A549 (cell line): ENCODE measurements at regions not wholly inside any gene's neighbourhood (a gene's known extent, or its start where the extent isn't known, plus 50 kb on each side); places are given as distances from the start of the nearest gene placed in this dataset.
A peak's percentile ranks its signal among the peaks of the same experiment; 100 is the strongest.

Source experiments
- ATAC-seq, 2 experiments: fragments of 200-7000 bp in 1 of 2; fragments of >200 bp in 1 of 2; cut with Nextera tagmentation in 1 of 2; cut with Tn5 transposase in 1 of 2; 3 replicates each; pipeline versions ENCODE4 v1.8.0 to v1.9.1; 2018 to 2020; ENCODE audit warnings: mild to moderate bottlenecking in 1 of 2, moderate library complexity in 1 of 2
- CTCF ChIA-PET: fragments of 300-600 bp; sonication (Branson Sonifier 250); formaldehyde crosslinking; extraction: SDS; loops from one replicate; lab custom pipeline; 2021; ENCODE audit warnings: antibody characterized with exemption, inconsistent platforms; lab: Yijun Ruan, JAX
- POLR2A ChIA-PET: fragments of 350-600 bp; formaldehyde crosslinking; extraction: SDS; loops from one replicate; lab custom pipeline; 2021; ENCODE audit warnings: antibody characterized with exemption, inconsistent platforms; lab: Yijun Ruan, JAX
- DNase-seq, 2 experiments: peaks; one replicate each; pipeline versions ENCODE4 v3.0.0 to v3.0.0-alpha.2; 2011 to 2016; ENCODE audit warnings: low read depth in 1 of 2, low spot score in 1 of 2
- FAIRE-seq: peaks from 2 replicates; lab custom pipeline; 2011; peaks lifted over from hg19 to GRCh38; lab: Jason Lieb, UNC
- H3K27ac ChIP-seq, 2 experiments: fragments of >200 bp; sonication (Bioruptor Twin); formaldehyde crosslinking; 3 replicates each; pipeline ENCODE4 v1.5.1; 2016 to 2017
- H3K4me1 ChIP-seq: fragments of >200 bp; sonication (Bioruptor Twin); formaldehyde crosslinking; 3 replicates; pipeline ENCODE4 v1.6.1; 2016
- H3K4me2 ChIP-seq: fragments of >200 bp; sonication (Bioruptor Twin); formaldehyde crosslinking; 3 replicates; pipeline ENCODE4 v1.6.1; 2016
- H3K4me3 ChIP-seq: fragments of >200 bp; sonication (Bioruptor Twin); formaldehyde crosslinking; 3 replicates; pipeline ENCODE4 v1.5.1; 2016
- H3K9me3 ChIP-seq: fragments of >200 bp; sonication (Bioruptor Twin); formaldehyde crosslinking; 3 replicates; pipeline ENCODE4 v1.6.1; 2016
- CHD4 ChIP-seq: fragments of 200-600 bp; sonication (generic); IDR thresholded peaks from 2 replicates; pipeline ENCODE4 v1.6.1; 2016; ENCODE audit warnings: antibody characterized with exemption, mild to moderate bottlenecking, borderline replicate concordance
- EP300 ChIP-seq, 2 experiments: fragments of >200 bp; sonication (Bioruptor Twin); formaldehyde crosslinking; IDR thresholded peaks; 2 replicates in 1 of 2; 3 replicates in 1 of 2; pipeline ENCODE4 v1.6.1; 2016 to 2017
- FOSB ChIP-seq: fragments of 250-450 bp; sonication (Bioruptor Pico); IDR thresholded peaks from 2 replicates; pipeline ENCODE4 v1.5.0; 2020; ENCODE audit warnings: mild to moderate bottlenecking, moderate library complexity
- HOXB5 ChIP-seq: fragments of 250-450 bp; sonication (Bioruptor Pico); IDR thresholded peaks from 2 replicates; pipeline ENCODE4 v1.5.0; 2020; ENCODE audit warnings: mild to moderate bottlenecking, moderate library complexity
- JUN ChIP-seq, 2 experiments: fragments of >200 bp; sonication (Bioruptor Twin); formaldehyde crosslinking; IDR thresholded peaks; 2 replicates in 1 of 2; 3 replicates in 1 of 2; pipeline ENCODE4 v1.6.1; 2016 to 2017
- JUNB ChIP-seq: fragments of >200 bp; sonication (Bioruptor Twin); formaldehyde crosslinking; IDR thresholded peaks from 2 replicates; pipeline ENCODE4 v1.6.1; 2016
- KDM5A ChIP-seq: fragments of 200-600 bp; sonication (generic); IDR thresholded peaks from 2 replicates; pipeline ENCODE4 v1.6.1; 2016; ENCODE audit warnings: antibody characterized with exemption, mild to moderate bottlenecking
- NFE2L2 ChIP-seq: fragments of 150-350 bp; conservative IDR thresholded peaks from 2 replicates; pipeline ENCODE4 v1.6.1; 2014; ENCODE audit warnings: low read length
- NR3C1 ChIP-seq: fragments of >200 bp; sonication (Bioruptor Twin); formaldehyde crosslinking; IDR thresholded peaks from 3 replicates; pipeline ENCODE4 v1.6.1; 2017
- PBX3 ChIP-seq: IDR thresholded peaks from 2 replicates; pipeline ENCODE4 v1.6.1; 2012
- RAD21 ChIP-seq, 2 experiments: fragments of >200 bp in 1 of 2; sonication (Bioruptor Twin) in 1 of 2; formaldehyde crosslinking in 1 of 2; IDR thresholded peaks in 1 of 2; conservative IDR thresholded peaks in 1 of 2; 2 replicates in 1 of 2; 3 replicates in 1 of 2; pipeline ENCODE4 v1.6.1; 2012 to 2018; ENCODE audit warnings: inconsistent platforms in 1 of 2
- RNF2 ChIP-seq: fragments of 200-600 bp; sonication (generic); IDR thresholded peaks from 2 replicates; pipeline ENCODE4 v1.6.1; 2016; ENCODE audit warnings: low read depth, mild to moderate bottlenecking, antibody characterized with exemption, moderate library complexity, borderline replicate concordance
- TFCP2L1 ChIP-seq: fragments of 250-450 bp; sonication (Bioruptor Pico); IDR thresholded peaks from 2 replicates; pipeline ENCODE4 v1.5.0; 2021; ENCODE audit warnings: mild to moderate bottlenecking
- USF2 ChIP-seq: fragments of 450-650 bp; IDR thresholded peaks from 2 replicates; pipeline ENCODE4 v1.6.1; 2014; ENCODE audit warnings: antibody characterized with exemption
- ZC3H11A ChIP-seq: fragments of 450-650 bp; IDR thresholded peaks from 2 replicates; pipeline ENCODE4 v1.6.1; 2014; ENCODE audit warnings: antibody characterized with exemption, mild to moderate bottlenecking
- ZFP36 ChIP-seq: fragments of 450-650 bp; IDR thresholded peaks from 2 replicates; pipeline ENCODE4 v1.6.1; 2014; ENCODE audit warnings: borderline replicate concordance; ENCODE audit not compliant: partially characterized antibody
- WGBS: methylation state at CpG from one replicate; pipeline ENCODE4 v1.1.6; 2017; ENCODE audit errors: missing lambda C conversion rate; 5-methylcytosine and 5-hydroxymethylcytosine counted together
- TF ChIP-seq, protein P1 (sequence below): IDR thresholded peaks from 2 replicates; pipeline ENCODE4 v1.6.1; 2012

DNA sequence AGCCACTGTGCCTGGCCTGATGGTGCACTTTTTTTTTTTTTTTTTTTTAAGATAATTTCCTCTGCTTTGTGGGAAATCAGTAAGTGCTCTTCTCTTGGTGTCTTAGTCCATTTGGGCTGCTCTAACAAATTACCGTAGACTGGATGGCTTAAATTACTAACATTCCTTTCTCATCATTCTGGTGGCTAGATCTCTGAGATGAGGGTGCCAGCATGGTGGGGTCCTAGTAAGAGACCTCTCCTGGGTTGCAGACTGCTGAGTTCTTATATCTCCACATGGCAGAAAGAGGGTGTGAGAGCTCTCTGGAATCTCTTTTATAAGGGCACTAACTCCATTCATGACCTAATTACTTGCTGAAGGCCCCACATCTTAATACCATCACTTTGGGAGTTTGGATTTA is 133.9 kb upstream of the ANKRD55 start (continued):
- no peak for TF ChIP-seq TFCP2L1 (CRISPR knock-in tag)
- TF ChIP-seq, protein P1, sequence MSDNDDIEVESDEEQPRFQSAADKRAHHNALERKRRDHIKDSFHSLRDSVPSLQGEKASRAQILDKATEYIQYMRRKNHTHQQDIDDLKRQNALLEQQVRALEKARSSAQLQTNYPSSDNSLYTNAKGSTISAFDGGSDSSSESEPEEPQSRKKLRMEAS: no peak

DNA sequence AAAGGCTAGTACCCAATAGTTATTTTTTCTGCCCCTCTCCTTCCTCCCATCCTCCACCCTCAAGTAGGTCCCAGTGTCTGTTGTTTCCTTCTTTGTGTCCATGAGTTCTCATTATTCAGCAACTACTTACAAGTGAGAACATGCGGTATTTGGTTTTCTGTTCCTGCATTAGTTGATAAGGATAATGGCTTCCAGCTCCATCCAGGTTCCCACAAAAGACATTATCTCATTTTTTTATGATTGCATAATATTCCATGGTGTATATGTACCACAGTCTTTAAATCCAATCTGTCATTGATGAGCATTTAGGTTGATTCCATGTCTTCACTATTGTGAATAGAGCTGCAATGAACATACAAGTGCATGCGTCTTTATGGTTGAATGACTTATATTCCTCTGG is 128.3 kb upstream of the ANKRD55 start:
- ATAC-seq (no peak), FAIRE-seq (no peak), DNase-seq (no peak)
- POLR2A ChIA-PET: no interaction called here
- H3K4me3 ChIP-seq: no peak overlapping the region
- WGBS: 90% methylated on average over 2 of the region's 2 CpGs
- no peak overlapping the region for H3K27ac ChIP-seq
- CTCF ChIA-PET: interaction anchor here (0.9 to 1.2 kb wide), 3 partner anchors 10 to 115 kb away, joined by 3 to 4 read pairs (median 3); no protein-coding TSS in a partner anchor
- H3K4me1 ChIP-seq: peaks cover 33% of the 10 kb centered on the region
- peaks cover 2% of the 10 kb centered on the region; the same call in 1 of the 3 replicates for H3K9me3 ChIP-seq
- no peak overlapping the region for H3K4me2 ChIP-seq
- TF ChIP-seq ZC3H11A (no peak), HOXB5 (CRISPR knock-in tag) (no peak), USF2 (no peak)
- TF ChIP-seq, protein P1: no peak

DNA sequence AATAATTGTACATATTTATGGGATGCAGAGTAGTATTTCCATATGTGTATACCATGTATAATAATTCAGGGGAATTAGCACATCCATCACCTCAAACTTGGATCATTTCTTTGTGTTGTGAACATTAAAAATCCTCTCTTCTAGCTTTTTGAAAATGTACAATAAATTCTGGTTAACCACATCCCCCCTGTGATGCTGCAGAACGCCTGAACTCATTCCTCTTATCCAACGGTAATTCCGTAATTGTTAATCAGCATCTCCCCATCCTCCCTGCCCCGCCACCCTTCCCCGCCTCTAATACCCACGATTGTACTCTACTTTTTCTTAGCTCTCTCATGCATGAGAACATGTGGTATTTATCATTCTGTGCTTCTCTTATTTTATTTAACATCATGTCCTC is 127.7 kb upstream of the ANKRD55 start:
- 82% methylated on average over 6 of the region's 6 CpGs for WGBS

GRCh38 chr5:56359809-56360685 is 126.9 kb upstream of the ANKRD55 start:
- 83% methylated on average over 7 of the region's 7 CpGs for WGBS
- FAIRE-seq (no peak), ATAC-seq (no peak), DNase-seq (no peak)
- Histone ChIP-seq H3K4me2 (peak overlapping the region; percentile 66; the same call in 1 of the 3 replicates), H3K27ac (peak overlapping the region; percentile 72 to 80), H3K4me3 (no peak overlapping the region), H3K9me3 (peaks cover 2% of the 10 kb centered on the region; the same call in 1 of the 3 replicates), H3K4me1 (peaks cover 42% of the 10 kb centered on the region)
- CTCF ChIA-PET: interaction anchor here (1.2 kb wide), 1 partner anchor 9 kb away, joined by 4 read pairs; no protein-coding TSS in a partner anchor
- POLR2A ChIA-PET: no interaction called here
- no peak for TF ChIP-seq JUN (IDR thresholded peaks at IDR 0.05)
- no peak for TF ChIP-seq ZFP36
- TF ChIP-seq RNF2: no peak
- TF ChIP-seq NFE2L2: no peak

More for the DNA sequence above, 127.7 kb upstream of the ANKRD55 start:
- DNase-seq (no peak), FAIRE-seq (no peak), ATAC-seq (no peak)
- H3K27ac ChIP-seq: no peak overlapping the region
- TF ChIP-seq HOXB5 (CRISPR knock-in tag): no peak
- no peak for TF ChIP-seq CHD4
- no peak for TF ChIP-seq PBX3
- no peak for TF ChIP-seq RNF2
- no peak for TF ChIP-seq RAD21 (conservative IDR thresholded peaks at IDR 0.05 in 1 of 2, IDR thresholded peaks at IDR 0.05 in 1 of 2)
- TF ChIP-seq NR3C1: no peak
- no peak for TF ChIP-seq JUNB
- TF ChIP-seq KDM5A: no peak
- no peak for TF ChIP-seq EP300 (IDR thresholded peaks at IDR 0.05)
- TF ChIP-seq FOSB (CRISPR knock-in tag): no peak
- ChIA-PET POLR2A (no interaction called here), CTCF (interaction anchor here (0.9 to 1.2 kb wide), 2 partner anchors 9 to 53 kb away, joined by 3 to 4 read pairs; no protein-coding TSS in a partner anchor)
- H3K4me1 ChIP-seq: peaks cover 39% of the 10 kb centered on the region
- H3K4me3 ChIP-seq: no peak overlapping the region
- H3K9me3 ChIP-seq: peaks cover 2% of the 10 kb centered on the region; the same call in 1 of the 3 replicates
- H3K4me2 ChIP-seq: no peak overlapping the region
